NCI-H345 treated with DMSO at 0.1 percent for 48 hours (cell line): ENCODE measurements at regions not wholly inside any gene's neighbourhood (a gene's known extent, or its start where the extent isn't known, plus 50 kb on each side); places are given as distances from the start of the nearest gene placed in this dataset.

ENCODE experiments used
- DNase-seq: peaks from one replicate; lab custom pipeline; 2025; ENCODE audit not compliant: unreplicated experiment; lab: John Stamatoyannopoulos, UW

DNA sequence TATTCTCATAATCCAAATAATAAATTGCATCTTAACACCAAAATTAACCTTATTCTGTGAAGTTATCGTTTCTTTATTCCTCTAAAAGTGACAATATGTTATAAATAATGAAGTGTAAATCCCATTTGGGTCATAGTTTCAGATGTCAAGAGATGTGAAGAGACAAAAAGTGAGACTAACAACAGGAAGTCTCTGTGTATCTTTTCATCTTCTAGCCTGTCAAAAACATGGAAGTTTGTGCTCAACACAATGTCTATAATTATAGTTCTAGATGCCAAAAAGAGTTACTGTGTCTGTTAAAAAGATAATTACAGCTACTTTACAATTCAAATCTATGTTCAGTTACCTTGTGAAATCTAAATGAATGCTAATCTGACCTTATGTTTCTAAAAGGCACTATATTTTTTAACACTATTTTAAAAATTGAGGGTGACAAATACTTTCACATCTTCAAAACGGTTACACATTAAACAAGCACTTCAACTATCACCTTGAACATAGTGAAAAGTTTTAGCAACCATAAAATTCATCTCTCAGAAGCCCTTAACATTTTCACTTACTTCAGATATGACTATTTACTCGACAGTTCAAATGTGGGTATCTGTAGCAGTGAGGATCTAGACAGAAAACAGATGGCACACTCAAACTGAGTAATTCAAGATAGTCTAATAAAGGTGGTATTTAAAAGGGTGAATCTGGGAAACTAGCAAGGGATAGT is 509.8 kb downstream of the ARAP2 start:
- no peak for DNase-seq

DNA sequence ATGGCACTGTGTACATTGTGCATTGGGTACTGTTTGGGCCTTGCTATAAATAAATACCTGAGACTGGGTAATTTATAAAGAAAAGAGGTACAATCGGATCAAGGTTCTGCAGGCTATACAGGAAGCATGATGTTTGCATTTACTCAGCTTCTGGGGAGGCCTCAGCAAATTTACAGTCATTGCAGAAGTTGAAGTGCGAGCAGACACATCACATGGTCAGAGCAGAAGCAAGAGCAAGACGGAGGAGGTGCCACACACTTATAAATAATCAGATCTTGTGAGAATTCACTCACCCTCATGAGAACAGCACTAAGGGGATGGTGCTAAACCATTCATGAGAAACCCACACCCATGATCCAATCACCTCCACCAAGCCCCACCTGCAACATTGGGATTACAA is 505.0 kb downstream of the ARAP2 start:
- DNase-seq, result no peak

GRCh38 chr4:35754047-35754446 is 490.3 kb downstream of the ARAP2 start:
- no peak for DNase-seq

GRCh38 chr4:35757836-35758235 is 486.5 kb downstream of the ARAP2 start:
- no peak for DNase-seq

GRCh38 chr4:35760807-35761206 is 483.5 kb downstream of the ARAP2 start:
- no peak for DNase-seq

GRCh38 chr4:35771571-35771970 is 472.7 kb downstream of the ARAP2 start:
- no peak for DNase-seq

GRCh38 chr4:35772291-35772690 is 472.0 kb downstream of the ARAP2 start:
- no peak for DNase-seq

DNA sequence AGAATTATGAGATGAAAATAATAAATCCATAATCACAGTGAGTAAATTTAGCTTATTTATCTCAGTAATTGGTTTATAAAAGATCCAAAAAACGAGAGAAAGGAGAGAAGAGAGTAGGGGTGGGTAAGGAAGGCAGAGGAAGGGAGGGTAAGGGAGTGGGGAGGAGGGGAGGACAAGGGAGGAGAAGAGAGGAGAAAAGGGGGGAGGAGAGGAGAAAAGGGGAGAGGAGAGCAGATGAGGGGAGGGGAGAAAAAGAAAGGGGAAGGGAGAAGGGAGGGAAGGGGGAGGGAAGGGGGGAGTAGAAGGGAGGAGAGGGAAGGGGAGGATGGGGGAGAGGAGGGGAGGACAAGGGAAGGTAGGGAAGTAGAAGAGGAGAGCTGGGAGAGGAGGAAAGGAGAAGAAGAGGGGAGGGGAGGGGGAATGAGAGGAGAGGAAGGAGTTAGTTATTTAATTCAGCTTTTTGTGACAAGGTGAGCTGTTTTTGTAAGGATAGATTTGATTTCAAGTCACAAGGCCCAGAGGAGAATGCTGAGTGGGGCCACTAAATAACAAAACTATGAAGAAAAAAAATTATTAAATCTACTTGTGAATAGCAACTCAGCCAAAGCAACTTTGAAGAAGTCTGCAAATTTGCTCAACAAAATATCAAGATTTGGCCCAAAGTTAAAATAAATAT is 454.3 kb downstream of the ARAP2 start:
- no peak for DNase-seq

DNA sequence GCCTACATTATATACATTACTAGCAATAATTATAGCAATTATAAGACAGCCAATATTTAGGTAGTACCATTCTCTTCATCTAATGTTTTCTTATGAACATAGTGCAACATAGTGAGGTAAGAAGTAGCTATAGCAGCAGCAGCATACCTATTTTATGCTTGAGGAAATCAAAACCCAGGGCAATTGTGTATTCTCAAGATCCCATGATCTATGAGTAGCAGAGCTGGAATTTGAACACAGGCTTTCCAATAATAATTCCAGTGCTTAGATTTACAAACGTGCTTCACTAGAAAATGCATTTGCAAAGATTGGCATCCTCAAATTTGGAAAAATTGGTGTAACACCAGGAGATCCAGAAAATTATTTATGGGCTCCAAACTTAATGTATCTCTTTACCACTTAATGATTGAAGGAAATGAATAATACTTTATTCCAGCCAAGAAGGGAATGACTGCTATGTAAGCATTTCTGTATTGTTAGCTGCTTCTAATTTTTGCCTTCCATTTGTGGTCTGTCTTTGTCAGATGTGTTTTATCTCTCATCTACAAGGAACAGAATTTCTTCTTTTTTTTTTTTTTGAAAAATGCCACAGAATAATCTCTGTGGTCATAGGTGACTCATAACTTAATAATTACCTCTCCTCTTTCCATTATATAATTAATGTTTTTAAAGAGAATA is 451.1 kb downstream of the ARAP2 start:
- no peak for DNase-seq

GRCh38 chr4:35793766-35794165 is 450.5 kb downstream of the ARAP2 start:
- DNase-seq, result no peak

DNA sequence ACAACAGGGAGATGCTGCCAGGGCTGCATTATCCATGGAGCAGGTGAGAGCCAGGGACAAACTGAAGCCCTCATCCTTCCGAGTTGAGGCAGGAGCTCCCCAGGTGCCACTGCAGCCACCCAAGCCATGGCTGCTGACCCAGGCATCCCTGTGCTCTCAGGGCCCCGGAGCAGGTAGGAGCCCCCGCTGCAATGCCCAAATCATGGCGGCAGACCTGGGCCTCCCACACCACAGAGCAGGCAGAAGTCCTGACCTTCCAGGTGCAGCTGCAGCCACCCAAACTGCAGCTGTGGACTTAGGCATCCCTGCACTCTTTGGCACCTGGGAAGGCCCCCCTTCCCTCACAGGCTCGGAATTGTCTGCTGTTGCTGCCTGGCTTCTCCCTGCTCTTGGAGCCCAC is 443.6 kb downstream of the ARAP2 start:
- no peak for DNase-seq

DNA sequence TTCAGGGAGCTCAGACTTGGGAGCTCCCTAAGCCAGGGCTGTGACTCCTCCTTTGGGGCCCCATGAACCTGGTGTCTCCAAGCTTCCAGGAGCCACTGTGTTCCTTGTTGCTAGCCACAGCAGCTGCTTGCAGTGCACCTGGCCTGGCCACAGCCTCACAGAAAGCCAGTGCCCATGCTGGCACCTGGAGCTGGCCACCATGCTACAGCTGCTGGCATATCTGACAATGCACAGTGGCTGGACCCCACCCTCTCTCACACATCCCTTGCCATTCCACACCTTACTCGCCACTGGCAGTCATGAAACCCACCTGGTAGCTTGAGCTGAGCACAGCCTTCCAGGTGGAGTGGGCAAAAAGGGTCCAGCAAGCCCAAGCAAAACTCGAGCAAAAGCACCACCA is 441.7 kb downstream of the ARAP2 start:
- DNase-seq, result no peak

DNA sequence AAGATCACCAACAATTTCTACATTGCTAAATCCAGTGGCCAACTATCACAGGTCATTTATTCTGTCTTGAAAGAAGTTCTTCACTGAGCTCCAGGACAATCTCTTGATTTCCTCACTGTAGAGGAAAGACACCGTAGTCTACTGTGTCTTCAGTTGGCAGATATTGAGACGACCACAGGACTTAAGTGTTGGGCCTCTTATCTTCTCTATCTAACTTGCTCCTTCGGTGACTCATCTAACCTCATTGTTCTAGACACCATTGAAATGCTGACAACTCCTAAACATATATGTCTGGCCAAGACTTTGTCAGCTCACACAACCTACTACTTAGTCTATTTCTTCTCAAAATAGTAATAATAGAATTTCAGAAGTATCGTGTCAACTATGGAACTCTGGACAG is 425.8 kb downstream of the ARAP2 start:
- no peak for DNase-seq

DNA sequence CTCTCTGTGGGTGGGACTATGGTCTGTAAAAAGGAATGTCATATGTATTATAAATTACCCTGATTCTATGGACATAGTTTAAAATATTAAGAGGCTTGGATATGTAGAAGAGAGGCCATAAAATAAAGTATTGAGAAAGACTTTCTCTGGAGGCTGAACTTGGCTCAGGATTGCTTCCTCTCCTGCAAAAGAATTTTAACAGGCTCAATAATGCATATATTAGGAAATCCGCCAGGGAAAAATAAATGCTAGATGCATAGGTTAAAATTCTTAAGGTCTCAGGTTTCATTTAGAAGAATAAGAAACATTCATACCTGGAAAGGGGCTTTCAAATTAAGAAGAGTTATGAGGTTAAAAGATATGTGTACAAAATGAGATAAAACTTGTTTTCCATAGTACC is 424.3 kb downstream of the ARAP2 start:
- no peak for DNase-seq

- DNase-seq, result no peak
These were observed 420.1 kb downstream of the ARAP2 start for GRCh38 chr4:35824231-35824630.

GRCh38 chr4:35835893-35836292 is 408.4 kb downstream of the ARAP2 start:
- no peak for DNase-seq

DNA sequence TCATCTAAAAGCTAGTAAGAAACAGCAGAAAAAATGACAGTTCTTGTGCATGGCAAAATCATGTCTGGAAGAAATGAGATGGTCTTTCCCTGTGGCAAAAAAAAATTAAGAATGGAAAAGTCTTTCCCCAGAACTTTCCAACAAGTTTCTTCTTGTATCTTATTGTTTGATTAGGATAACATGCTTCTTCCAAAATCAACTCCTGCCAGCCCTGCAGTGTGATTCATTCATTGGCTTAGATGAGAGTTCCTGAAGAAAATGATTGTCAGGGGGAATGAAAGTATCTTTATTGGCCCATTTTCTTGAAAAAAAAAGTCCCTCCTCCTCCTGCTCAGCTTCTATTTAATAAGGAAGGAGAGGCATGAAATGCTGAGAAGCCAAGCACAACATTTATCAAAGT is 407.7 kb downstream of the ARAP2 start:
- no peak for DNase-seq

- no peak for DNase-seq
These were observed 377.3 kb downstream of the ARAP2 start for GRCh38 chr4:35867057-35867456.

GRCh38 chr4:35872273-35872672 is 372.0 kb downstream of the ARAP2 start:
- DNase-seq, result no peak

DNA sequence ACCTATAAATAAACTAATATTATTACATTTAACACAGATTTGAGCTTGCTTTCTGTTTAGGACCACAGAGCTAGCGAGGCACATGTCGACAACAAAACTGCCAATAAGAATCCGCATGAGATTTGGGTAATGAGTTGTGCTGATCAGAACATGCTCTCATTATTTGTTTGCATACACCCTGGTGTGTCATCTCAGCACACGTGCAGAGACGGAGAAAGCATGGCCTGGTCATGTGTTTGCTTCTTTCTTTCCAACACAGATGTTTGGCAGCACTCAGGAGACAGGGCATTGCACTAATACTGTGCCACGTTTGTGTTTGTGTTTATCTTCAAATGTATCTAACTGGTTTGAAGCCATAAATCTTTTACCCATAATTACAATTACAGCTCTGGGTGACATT is 364.8 kb downstream of the ARAP2 start:
- DNase-seq, result no peak

DNA sequence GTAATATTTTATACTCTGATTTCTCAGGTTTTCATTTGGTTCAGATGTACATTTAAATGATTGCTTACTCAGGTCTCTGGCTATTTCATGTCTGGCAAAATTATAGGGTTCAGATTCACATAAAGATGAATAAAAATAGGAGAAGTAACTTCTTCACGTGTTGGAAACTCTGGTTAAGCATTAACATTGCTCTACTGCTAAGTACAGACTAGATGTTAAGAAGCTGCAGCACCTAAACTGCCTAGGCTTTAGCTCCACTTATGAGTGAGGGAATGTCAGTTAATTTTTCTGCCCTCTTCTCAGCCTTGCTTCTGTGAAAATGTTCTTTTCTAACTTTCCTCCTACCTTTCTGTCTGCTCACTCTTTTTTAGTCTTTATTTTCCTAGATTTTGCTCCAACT is 361.2 kb downstream of the ARAP2 start:
- DNase-seq, result no peak

DNA sequence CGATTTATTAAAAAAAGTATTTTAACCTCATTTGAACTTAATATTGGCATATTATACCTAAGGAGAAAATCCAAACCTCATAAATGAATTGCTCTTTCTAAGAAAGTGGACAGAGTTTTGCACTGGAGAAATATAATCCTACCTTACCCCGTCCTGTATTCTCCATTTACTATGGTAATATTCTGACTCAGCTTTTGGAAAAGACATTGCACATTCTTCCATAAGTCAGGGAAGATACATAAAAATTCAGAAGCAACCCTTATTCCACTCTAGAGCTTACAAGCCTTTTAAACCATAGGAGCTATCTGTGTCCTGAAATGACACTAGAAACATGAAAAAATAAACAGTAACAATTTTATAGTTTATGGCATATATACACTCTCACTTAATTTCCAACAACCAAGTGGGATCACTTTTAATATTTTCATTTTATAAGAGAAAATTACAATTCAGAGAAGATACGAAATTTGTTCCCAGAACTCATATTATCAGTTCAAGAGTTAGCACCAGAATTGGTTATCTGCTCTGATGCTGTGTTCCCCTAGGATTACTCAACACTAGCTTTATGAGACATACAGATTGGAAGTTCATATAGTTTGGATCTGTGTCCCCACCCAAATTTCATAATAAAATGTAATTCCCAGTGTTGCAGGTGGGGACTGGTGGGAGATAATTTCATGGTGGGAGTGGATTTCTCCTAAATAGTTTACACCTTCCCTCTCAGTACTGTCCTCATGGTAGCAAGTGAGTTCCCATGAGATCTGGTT is 359.4 kb downstream of the ARAP2 start:
- DNase-seq, result no peak
